ENCODE measurements at regions not wholly inside any gene's neighbourhood (a gene's known extent, or its start where the extent isn't known, plus 50 kb on each side); places are given as distances from the start of the nearest gene placed in this dataset.

GRCh38 chr11:122306831-122307391 is 190.9 kb upstream of the BLID start:
- Mint-ChIP-seq H3K27ac (no peak overlapping the region), H3K9me3 (no peaks in the 10 kb centered on the region), H3K36me3 (ENCODE audit: low read depth) (no peaks in the 10 kb centered on the region), H3K27me3 (ENCODE audit: low read depth, poor library complexity) (peaks cover 7% of the 10 kb centered on the region), H3K4me3 (no peak overlapping the region), H3K4me1 (peaks cover 25% of the 10 kb centered on the region)
- TF ChIP-seq, protein P1, sequence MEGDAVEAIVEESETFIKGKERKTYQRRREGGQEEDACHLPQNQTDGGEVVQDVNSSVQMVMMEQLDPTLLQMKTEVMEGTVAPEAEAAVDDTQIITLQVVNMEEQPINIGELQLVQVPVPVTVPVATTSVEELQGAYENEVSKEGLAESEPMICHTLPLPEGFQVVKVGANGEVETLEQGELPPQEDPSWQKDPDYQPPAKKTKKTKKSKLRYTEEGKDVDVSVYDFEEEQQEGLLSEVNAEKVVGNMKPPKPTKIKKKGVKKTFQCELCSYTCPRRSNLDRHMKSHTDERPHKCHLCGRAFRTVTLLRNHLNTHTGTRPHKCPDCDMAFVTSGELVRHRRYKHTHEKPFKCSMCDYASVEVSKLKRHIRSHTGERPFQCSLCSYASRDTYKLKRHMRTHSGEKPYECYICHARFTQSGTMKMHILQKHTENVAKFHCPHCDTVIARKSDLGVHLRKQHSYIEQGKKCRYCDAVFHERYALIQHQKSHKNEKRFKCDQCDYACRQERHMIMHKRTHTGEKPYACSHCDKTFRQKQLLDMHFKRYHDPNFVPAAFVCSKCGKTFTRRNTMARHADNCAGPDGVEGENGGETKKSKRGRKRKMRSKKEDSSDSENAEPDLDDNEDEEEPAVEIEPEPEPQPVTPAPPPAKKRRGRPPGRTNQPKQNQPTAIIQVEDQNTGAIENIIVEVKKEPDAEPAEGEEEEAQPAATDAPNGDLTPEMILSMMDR (IDR thresholded peaks at IDR 0.05) = no peak
- no peak for DNase-seq

- peaks cover 25% of the 10 kb centered on the region for H3K4me1 Mint-ChIP-seq
- H3K4me3 Mint-ChIP-seq = no peak overlapping the region
- H3K9me3 Mint-ChIP-seq = no peaks in the 10 kb centered on the region
- H3K27ac Mint-ChIP-seq = no peak overlapping the region
- TF ChIP-seq, protein P1 (IDR thresholded peaks at IDR 0.05) = no peak
- H3K36me3 Mint-ChIP-seq (ENCODE audit: low read depth) = no peaks in the 10 kb centered on the region
- DNase-seq = no peak
- H3K27me3 Mint-ChIP-seq (ENCODE audit: low read depth, poor library complexity) = peaks cover 7% of the 10 kb centered on the region
These were observed 189.7 kb upstream of the BLID start for GRCh38 chr11:122305426-122306320.

DNA sequence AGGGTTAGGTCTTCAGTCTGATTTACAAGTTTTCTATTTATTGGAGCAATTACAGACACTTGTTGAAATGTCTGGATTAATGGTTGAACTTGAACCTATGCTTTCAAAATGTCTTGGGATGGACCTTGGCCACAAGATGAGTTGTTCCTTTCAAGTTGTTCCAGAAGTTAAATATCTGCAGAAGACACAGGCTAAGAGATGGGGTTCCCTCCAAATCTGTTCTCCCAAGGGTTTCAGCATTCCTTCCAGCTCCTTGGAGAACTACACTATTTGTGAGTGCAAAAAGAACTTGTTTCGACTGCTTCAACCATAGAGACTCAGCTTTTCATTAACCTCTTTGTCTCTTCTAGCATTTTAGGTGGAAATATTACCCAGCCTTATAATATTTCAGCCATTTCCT is 189.0 kb upstream of the BLID start:
- Mint-ChIP-seq H3K36me3 (ENCODE audit: low read depth) (no peaks in the 10 kb centered on the region), H3K9me3 (peaks cover 2% of the 10 kb centered on the region), H3K27me3 (ENCODE audit: low read depth, poor library complexity) (peaks cover 7% of the 10 kb centered on the region), H3K4me3 (no peak overlapping the region), H3K27ac (no peak overlapping the region), H3K4me1 (peaks cover 25% of the 10 kb centered on the region)
- TF ChIP-seq, protein P1 (IDR thresholded peaks at IDR 0.05) = no peak
- no peak for DNase-seq

- H3K36me3 Mint-ChIP-seq (ENCODE audit: low read depth) = peaks cover 2% of the 10 kb centered on the region
- DNase-seq = no peak
- H3K4me3 Mint-ChIP-seq = no peak overlapping the region
- H3K27ac Mint-ChIP-seq = no peak overlapping the region
- H3K9me3 Mint-ChIP-seq = peaks cover 9% of the 10 kb centered on the region
- H3K27me3 Mint-ChIP-seq (ENCODE audit: low read depth, poor library complexity) = peaks cover 7% of the 10 kb centered on the region
- TF ChIP-seq, protein P1 (IDR thresholded peaks at IDR 0.05) = no peak
- peaks cover 18% of the 10 kb centered on the region for H3K4me1 Mint-ChIP-seq
These were observed 188.3 kb upstream of the BLID start for GRCh38 chr11:122304306-122304705.

- Mint-ChIP-seq H3K27me3 (ENCODE audit: low read depth, poor library complexity) (no peaks in the 10 kb centered on the region), H3K4me3 (no peak overlapping the region), H3K27ac (no peak overlapping the region), H3K9me3 (peaks cover 31% of the 10 kb centered on the region), H3K4me1 (no peaks in the 10 kb centered on the region), H3K36me3 (ENCODE audit: low read depth) (peaks cover 7% of the 10 kb centered on the region)
- TF ChIP-seq, protein P1 (IDR thresholded peaks at IDR 0.05) = no peak
- no peak for DNase-seq
These were observed 178.0 kb upstream of the BLID start for GRCh38 chr11:122294041-122294440.
